Activated naive CD4-positive, alpha-beta T cell (primary cell): ENCODE measurements at regions not wholly inside any gene's neighbourhood (a gene's known extent, or its start where the extent isn't known, plus 50 kb on each side); places are given as distances from the start of the nearest gene placed in this dataset.

Source experiments
- DNase-seq, 4 experiments: peaks; one replicate each; lab custom pipeline; 2025; lab: John Stamatoyannopoulos, UW

DNA sequence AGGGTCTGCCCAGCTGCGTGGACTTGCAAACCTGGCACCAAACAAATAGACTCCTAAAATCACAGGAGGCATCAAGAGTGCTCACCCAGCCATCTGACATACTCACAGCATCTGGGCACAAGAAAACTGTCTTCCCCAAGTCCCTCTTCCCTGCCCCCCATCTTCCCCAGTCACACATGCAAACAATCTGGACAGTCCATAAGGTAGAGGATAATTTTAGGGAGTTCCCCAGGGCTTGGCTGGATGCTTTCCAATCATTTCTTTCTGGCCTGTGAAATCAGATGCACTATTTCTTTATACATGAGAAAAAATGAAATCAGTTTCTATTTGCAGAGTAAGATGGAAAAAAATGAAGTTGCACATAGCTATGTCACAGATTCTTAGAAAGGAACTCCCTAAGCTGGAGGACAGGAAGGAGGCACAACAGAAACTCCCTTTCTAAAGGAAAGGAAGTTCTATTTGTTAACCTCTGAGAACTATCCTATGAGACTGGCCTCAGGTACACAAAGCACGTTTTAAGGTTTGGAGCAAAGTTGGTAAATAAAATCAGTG lies 342.3 kb downstream of the HNRNPD start:
- no peak for DNase-seq

DNA sequence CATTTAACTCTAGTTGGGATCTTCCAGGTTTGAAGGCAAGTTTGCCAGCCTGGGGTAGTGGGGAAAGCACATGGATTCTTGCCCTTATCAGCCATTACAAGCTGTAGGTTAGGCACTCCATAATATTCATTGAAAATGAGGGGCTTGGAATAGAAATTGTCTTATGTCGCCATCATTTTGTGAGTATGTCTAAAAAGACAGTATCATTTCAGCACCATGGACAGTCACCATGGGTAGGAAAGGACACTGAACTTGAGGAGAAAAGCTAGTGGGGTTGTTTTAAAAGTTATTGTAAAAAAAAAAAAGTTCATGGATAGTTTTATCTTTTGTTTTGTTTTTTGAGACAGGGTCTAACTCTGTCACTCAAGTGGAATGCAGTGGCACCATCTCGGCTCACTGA lies 356.1 kb downstream of the HNRNPD start:
- no peak for DNase-seq

DNA sequence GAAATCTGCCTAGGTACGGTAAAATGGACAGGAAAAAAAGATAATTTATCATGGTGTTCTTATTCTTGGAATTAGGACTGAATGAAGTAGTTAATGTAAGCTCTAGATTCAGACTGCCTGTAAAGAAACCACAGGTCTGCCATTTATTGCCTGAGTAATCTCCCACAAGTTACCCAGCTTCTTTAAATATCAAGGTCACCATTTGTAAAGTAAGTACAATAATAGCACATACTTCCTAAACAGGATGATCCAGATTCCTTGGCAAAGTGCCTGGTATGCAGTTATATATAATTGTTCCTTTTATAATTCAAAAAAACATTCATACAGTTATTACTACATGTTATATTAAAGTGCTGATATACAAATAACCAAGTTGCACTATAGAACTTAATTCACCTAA lies 368.6 kb downstream of the HNRNPD start:
- no peak for DNase-seq

DNA sequence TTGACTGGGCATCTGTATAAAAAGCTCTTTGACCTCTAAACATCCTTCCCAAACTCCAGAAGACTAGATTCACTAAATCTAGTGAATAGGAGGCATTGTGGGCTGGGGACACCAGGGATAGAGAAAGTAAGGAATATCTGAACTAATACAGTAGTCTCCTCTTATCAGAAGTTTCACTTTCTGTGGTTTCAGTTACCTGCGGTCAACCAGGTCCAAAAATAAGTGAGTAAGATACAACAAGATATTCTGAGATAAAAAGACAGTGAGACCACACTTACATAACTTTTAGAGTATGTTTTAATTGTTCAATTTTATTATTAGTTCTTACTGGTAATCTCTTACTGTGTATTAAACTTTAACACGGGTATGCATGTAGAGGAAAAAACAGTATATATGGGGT lies 376.5 kb downstream of the HNRNPD start:
- DNase-seq, result no peak

DNA sequence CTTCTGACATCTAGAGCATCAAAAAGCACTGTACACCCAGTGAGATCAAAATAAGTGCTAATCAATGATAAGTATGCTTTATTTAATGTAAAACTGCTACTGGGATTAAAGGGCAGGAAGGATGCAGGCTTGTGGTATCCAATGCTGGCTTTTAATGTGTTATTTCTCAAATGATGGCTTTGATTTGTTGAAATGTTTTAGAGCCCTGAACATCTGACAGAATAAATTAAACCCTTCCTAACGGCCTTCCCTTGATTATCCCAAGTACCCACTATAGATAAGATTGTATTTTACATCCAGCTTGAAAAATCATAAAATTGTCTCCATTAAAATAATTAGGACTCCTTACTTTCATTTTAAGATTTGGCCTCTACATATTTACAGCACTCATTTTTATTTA lies 382.9 kb downstream of the HNRNPD start:
- DNase-seq, result no peak

DNA sequence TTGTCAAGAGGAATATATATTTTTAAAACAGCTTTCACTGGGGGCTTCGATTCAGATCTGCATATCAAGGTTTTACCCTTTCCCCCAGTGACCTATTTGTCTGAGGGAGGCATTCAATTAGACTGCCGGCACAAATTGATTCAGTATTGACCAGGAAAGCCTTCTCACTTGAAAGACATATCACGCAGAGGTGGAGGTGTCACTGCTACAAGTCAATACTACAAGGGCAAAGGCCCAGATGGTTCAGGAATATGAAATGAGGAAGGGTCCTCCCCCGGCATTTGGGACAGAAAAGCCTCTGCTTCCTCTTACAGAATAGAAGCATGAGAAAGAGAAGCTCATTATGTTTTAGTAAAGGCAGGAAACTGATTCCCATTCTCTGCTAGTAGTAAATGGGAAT lies 383.6 kb downstream of the HNRNPD start:
- no peak for DNase-seq

DNA sequence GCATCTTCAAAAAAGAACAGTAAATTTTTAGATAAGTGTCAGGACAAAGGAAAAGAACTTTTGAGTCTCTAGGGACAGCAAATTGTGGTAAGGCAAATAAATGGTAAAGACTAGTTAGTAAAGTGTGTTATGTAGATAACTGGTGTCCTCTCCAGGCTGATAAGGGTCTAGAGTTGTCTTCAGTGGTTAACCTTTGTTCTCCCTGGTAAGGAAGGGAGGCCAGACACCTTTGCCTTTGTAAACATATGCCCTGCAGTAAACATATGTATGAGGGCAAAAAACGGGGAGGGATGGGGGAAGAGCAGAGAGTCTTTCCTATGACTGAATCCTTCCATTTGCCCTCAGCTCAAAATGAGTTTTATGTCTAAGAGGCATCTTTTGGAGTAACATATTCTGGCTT lies 384.6 kb downstream of the HNRNPD start:
- DNase-seq, result no peak

DNA sequence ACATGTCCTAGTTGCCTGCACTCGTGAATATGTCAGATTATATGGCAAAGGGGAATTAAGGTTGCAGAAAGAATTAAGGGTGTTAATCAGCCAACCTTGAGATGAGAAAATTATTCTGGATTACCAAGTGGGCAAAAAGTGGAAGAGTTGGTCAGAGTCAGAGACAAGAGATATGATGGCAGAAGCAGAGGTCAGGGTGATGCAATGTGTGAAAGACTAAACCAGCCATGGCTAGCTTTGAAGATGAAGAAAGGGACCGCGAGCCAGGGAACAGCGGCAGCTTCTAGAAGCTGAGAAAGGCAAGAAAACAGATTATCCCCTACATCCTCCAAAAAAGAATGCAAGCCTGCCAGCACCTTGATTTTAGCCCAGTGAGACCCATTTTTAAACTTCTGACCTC lies 385.6 kb downstream of the HNRNPD start:
- DNase-seq, result no peak

DNA sequence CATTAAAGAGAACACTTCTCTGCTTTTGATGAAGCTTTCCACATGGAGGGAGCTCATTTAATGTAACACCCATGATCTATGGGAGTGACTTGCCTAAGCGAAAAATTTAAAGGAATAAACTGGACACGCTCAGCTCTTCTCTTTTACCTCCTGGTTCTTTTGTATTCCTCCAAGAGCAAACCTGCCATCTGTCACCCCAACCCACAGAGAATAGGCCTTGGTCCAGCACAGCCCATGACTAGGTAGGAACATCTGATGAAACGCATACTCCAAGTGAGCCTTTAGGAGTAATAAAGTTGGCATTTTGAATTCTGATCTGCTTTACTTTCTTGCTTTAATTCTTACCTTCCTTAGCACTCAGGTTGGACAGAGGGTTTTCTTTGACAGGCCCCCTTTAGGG lies 389.0 kb downstream of the HNRNPD start:
- DNase-seq, result no peak

DNA sequence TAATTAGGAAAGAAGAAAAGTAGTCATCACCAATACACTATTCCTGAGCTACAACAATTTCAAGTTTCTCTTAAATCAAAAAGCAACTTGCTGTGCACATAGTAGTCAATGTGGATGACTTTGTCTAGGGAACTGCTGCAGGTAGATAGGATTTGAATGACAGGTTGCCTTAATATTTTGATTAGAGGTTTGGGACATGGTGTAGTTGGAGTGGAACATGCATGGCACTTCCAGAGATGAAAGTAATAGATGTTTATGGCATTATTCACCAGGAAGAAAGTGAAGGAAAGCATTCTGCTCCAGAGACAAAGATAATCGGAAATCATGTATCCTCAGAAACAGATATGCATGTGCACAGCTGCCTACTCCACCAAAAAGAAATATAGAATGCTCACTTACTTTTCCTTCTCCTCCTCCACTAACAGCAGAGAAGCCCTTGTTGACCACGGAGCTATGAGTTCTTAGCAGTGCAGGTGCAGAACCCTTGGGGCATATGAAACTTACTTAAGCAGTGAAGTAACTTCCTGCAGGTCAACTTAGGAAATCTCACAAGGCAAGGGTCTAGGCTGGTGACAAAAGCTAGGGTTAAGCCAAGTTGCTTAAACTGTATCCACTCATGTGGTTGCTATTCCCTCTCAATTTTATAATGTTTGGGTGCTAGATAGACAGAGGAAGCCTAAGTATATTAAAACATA lies 390.8 kb downstream of the HNRNPD start:
- no peak for DNase-seq

DNA sequence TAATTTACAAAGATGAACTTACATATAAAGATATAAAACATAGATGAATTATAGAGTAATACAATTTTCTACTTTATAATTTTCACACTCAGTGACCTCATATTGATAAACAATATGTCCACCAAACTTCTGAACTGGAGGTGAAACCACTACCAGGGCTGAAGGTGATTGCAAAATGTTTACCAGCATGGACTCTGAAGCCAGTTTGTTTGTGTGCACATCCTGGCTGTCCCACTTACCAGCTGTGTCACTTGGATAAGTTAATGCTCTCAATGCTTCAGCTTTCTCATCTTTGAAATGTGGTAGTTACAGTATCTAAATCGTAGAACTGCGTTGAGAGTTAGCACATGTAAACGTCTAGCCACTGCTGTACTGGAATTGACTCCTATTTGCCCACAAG lies 392.6 kb downstream of the HNRNPD start:
- DNase-seq, result no peak

DNA sequence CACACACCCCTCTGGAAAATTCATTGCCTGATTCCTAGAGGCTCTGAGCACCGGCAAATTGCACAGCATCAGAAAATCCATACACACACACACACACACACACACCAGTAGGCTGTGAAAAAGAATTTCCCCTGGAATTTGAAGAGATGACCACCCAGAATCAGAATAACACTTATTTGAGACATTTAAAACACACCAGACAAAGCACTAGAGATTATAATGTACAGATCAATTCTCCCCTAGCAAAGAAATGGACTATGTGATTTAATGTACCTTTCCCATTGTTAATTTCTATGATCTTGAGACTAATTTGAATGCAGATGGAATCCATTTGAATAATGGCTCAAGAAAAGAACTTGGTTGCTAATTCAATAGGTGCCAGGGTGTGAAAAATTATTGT lies 399.3 kb downstream of the HNRNPD start:
- no peak for DNase-seq

DNA sequence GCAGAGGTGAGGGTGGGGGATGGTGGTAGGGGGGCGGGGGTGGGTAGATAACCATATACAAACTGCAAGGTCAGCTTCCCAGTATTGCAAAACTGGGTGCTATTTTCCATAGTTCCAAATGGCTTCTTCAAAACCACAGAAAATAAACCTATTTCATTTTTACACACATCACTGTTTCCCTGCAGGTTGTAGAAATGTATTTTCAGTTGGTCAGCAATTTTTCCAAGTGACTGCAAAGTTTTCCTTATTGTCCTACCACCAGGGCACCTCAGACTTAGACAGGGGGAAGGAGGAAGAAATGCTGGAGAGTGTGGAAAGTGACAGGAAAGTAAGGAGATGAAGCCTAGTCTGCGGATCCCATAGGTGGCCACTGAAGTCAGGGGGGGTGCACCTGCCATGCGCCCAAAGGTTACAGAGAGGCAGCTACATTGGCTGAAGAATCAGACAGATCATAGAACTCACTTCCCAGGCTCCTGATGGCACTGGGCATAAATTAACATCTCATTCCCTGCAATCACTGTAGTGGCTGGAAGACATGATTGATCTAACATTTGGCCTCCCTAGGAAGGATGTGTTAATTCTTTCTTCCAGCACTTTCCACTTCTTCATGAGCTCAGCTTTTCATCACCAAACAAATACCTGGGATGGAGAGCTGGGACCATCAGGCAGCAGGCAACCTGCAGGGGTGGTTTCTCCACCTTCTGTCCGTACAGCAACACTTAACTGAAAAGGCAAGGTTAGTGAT lies 402.0 kb downstream of the HNRNPD start:
- DNase-seq, result no peak

DNA sequence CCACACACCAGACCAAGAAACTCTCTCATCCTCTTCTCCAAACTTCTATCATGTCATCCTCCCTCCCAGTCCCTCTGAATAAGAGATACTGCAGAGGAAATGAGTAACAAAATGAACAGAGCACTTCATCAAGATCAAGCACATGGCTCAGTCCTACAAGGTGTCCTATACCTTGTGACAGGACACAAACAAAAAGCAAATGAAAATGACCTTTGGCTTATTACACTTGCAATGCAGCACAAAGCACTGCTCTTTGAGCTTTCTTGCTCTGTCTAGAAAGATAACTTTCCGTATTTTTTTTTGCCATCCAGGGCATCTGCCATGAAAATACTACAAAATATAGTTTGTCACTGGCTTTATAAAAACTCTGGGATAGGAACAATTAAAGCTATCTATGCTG lies 402.7 kb downstream of the HNRNPD start:
- no peak for DNase-seq

DNA sequence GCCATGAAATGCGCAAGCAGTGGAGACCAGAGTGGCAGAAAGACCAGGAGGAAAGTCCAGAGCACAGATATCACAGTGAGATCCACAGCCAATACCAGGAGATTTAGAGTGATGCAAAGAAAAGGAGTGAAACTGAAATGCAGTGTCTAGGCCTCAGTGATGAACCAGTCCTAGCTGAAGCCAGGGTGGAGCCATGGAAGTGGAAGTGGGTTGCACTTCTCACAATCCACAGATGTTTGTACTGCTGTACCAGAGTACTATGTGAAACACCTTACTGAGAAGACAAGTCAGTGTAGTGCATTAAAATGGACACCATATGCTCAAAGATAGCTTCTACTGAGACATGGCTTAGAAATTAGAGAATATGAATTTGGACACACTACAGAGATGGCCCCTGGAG lies 403.3 kb downstream of the HNRNPD start:
- DNase-seq, result no peak

DNA sequence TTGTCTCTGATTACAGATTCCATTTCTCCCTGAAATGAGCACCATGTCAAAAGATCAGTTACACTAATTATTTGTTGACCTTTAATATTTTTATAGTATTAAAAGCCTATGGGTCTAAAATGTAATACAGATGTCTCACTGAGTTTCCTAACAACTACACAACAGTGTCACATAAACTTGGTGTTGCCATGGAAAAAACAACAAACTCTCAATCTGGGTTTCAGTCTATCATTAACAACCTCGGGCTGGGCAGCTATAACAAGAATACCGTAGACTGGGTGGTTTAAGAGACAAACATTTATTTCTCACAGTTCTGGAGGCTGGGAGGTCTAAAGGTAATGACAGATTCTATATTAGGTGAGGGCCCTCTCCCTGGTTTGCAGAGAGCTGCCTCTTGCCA lies 407.1 kb downstream of the HNRNPD start:
- no peak for DNase-seq

DNA sequence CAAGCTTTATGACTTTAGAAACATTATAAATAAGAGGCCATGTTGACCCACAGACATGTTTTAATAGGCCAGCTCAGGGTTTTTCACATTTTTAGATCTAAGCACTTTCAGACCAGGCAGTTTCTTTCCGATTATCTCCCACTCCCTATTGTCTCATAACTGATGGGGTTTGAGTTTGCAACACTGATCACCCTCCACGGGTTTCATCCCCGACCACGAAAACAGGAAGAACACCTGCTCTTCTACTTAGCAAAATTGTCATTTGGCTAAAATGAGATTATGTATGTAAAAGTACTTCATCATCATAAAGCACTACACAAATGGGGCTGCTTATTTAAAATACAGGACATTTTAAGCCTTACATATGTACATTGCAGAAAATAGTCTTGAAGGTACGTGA lies 407.9 kb downstream of the HNRNPD start:
- DNase-seq, result no peak

DNA sequence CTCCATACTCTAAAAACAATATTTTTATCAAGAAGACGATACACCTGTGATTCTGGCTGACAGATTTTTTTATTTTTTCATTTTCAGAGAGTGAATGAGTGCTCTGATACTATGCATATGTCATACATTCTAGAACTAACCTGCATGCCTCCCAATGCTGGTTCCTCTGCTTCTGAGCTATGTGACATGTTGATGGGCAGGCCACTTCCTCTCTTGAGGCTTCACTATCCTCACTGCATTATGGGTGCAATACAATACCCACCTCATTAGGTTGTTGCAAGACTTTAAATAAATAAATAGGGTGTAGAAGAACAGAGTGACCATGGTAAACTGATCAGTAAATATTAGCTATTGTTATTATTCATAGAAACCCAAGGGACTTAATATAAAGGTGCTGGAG lies 408.3 kb downstream of the HNRNPD start:
- DNase-seq, result no peak

DNA sequence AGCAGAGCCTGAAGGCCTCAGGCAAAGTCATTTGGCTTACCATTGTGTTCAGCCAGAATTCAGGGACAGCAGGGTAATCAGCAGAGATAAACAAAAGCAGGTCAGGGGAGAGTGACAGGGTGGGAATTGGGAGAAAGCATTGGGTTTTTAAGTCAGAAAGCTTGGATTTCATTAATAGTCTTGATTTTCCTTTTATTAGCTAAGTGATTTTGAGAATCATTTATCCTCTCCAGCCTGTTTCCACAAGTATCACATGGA lies 410.1 kb downstream of the HNRNPD start:
- no peak for DNase-seq

DNA sequence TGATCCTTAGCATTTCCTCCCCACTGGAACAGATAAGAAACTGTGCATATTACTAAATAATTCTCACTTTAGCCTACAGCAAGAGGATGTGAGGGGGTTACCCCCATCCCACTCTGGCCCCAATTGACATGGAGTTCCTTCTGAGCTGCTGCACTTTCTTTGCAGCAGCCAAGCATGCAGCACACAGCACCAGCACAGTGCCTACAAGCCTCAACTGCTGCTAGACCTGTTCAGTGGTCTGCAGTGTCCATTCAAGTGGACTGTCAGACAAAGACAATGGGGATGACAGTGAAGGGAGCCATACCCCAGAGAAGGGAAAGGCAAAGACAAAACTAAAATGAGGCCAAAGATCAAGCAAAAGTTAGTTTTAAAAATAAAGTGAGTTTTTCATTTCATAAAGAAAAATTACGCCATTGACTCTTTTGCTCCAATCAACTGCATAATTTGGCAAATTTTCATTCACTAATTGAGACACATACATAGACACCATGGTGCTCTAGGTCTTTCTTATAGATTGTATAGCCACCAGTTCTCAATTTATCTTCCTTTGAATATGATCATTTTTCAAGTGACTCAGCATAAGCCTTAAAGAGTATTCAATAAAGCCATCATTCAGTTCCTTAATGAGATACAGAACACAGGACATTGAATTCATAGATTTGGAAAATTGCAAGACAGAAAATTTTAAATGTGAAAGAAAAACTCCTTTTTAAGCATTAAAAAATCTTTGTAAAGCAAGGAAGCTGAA lies 410.6 kb downstream of the HNRNPD start:
- DNase-seq, result no peak

DNA sequence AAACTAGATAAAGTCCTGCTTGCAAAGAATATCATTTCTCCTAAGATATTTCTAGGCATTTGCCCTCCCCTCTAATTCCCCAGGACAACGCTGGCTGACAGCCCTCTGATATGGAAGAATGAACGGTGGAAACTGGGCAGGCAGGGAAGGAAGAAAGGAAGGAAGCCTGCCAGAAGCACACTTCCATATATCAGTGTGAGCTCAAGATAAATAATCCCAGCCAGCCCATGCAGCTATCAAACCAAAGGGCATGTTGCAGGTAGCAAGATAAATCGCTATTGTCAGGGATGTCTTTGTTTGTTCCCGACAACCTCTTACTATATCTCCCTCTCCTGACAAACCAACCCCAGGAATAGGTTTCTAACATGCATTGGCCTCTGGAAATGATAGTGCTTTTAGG lies 412.8 kb downstream of the HNRNPD start:
- no peak for DNase-seq

DNA sequence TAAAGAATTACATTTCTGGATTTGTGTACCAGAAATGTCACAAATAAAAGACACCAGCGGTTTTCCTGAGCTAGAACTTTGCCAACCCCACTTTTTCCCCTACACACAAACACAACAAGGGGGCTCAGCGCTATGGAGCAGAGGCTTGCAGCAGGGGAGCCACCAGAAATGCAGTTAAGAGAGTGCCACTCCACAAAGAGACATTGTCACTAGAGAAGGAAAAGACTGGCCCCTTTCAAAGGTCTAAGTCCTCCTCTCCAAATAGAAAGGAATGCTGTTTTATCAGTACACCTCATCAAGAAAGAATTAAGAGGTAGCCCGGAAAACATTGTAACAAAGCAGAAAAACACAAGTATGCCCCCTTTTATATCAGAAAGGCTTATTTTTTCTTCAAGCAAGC lies 419.5 kb downstream of the HNRNPD start:
- no peak for DNase-seq

DNA sequence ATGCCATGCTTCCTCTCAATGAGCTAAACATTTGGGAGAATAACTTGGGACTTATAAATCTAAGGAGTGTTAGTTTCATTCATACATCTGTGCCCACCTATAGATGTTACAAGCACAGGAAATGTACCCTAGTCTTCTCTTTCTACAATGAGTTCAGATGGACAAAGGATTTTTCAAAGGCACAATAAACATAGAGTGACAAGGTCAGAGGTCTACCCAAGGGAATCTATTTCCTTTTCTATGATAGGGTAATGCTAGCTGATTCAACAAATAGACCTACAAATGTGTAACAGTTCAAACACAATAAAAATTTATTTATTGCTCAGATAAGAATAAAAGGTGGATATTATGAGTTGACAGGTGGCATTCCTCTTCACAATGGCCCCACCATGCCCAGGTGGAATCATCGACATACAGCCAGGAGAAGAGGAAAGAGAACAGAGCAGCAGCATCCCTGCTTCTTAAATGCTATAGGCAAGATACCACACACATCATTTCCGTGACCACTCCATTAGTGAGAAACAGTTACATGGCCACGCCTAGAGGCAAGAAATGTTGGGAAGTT lies 421.8 kb downstream of the HNRNPD start:
- DNase-seq, result no peak
